ENCODE measurements at regions not wholly inside any gene's neighbourhood (a gene's known extent, or its start where the extent isn't known, plus 50 kb on each side); places are given as distances from the start of the nearest gene placed in this dataset.

- intact Hi-C loops (cut with DNase I, micrococcal nuclease): loop anchor here (5.0 to 10.0 kb wide), 2 partner anchors 274 to 441 kb away; no protein-coding TSS in a partner anchor
These were observed 247.4 kb downstream of the PTEN start for GRCh38 chr10:88110822-88111221.

GRCh38 chr10:88111294-88111693 lies 247.9 kb downstream of the PTEN start:
- no peak for TF ChIP-seq CTCF (IDR thresholded peaks at IDR 0.05)
- no peaks in the 10 kb centered on the region for H3K27me3 ChIP-seq (ENCODE audit: control insufficient read depth in 1 of 2, insufficient read depth in 2 of 2, low read length in 2 of 2)
- H3K4me1 ChIP-seq (ENCODE audit: insufficient read depth, low read length): peaks cover 19% of the 10 kb centered on the region
- ATAC-seq (ENCODE audit: poor library complexity): no peak
- no peaks in the 10 kb centered on the region for H3K9me3 ChIP-seq (ENCODE audit: control insufficient read depth in 1 of 2, insufficient read depth in 1 of 2, low read length in 2 of 2)
- Mint-ChIP-seq H3K4me1 (ENCODE audit: low read depth) (peaks cover 11% of the 10 kb centered on the region), H3K27me3 (no peaks in the 10 kb centered on the region), H3K36me3 (ENCODE audit: low read depth) (no peaks in the 10 kb centered on the region), H3K27ac (no peak overlapping the region), H3K4me3 (no peak overlapping the region), H3K9me3 (no peaks in the 10 kb centered on the region)
- POLR2A ChIA-PET: no interaction called here
- no peak for DNase-seq
- no peak overlapping the region for H3K27ac ChIP-seq (ENCODE audit: low read depth in 1 of 2, low read length in 2 of 2)
- H3K36me3 ChIP-seq (ENCODE audit: insufficient read depth, low read length): no peaks in the 10 kb centered on the region
- intact Hi-C loops (cut with DNase I, micrococcal nuclease): loop anchor here (5.0 to 10.0 kb wide), 2 partner anchors 274 to 441 kb away; no protein-coding TSS in a partner anchor
- no peak overlapping the region for H3K4me3 ChIP-seq (ENCODE audit: low read length)
- CTCF ChIA-PET: no interaction called here

More at GRCh38 chr10:88110822-88111221, 247.4 kb downstream of the PTEN start:
- Histone ChIP-seq H3K36me3 (ENCODE audit: insufficient read depth, low read length) (no peaks in the 10 kb centered on the region), H3K4me3 (ENCODE audit: low read length) (no peak overlapping the region), H3K4me1 (ENCODE audit: insufficient read depth, low read length) (peaks cover 17% of the 10 kb centered on the region), H3K27me3 (ENCODE audit: control insufficient read depth in 1 of 2, insufficient read depth in 2 of 2, low read length in 2 of 2) (no peaks in the 10 kb centered on the region), H3K27ac (ENCODE audit: low read depth in 1 of 2, low read length in 2 of 2) (no peak overlapping the region), H3K9me3 (ENCODE audit: control insufficient read depth in 1 of 2, insufficient read depth in 1 of 2, low read length in 2 of 2) (no peaks in the 10 kb centered on the region)
- CTCF ChIA-PET: no interaction called here
- DNase-seq (no peak), ATAC-seq (ENCODE audit: poor library complexity) (no peak)
- Mint-ChIP-seq H3K36me3 (ENCODE audit: low read depth) (no peaks in the 10 kb centered on the region), H3K27me3 (no peaks in the 10 kb centered on the region), H3K9me3 (no peaks in the 10 kb centered on the region), H3K27ac (no peak overlapping the region), H3K4me1 (ENCODE audit: low read depth) (peaks cover 11% of the 10 kb centered on the region), H3K4me3 (no peak overlapping the region)
- POLR2A ChIA-PET: no interaction called here
- no peak for TF ChIP-seq CTCF (IDR thresholded peaks at IDR 0.05)

- no peaks in the 10 kb centered on the region for H3K9me3 ChIP-seq (ENCODE audit: control insufficient read depth in 1 of 2, insufficient read depth in 1 of 2, low read length in 2 of 2)
- no peak overlapping the region for H3K4me3 ChIP-seq (ENCODE audit: low read length)
- no peaks in the 10 kb centered on the region for H3K27me3 ChIP-seq (ENCODE audit: control insufficient read depth in 1 of 2, insufficient read depth in 2 of 2, low read length in 2 of 2)
- H3K27me3 Mint-ChIP-seq: no peaks in the 10 kb centered on the region
- intact Hi-C loops (cut with DNase I, micrococcal nuclease): loop anchor here (5.0 to 10.0 kb wide), 2 partner anchors 272 to 439 kb away; no protein-coding TSS in a partner anchor
- H3K27ac ChIP-seq (ENCODE audit: low read depth in 1 of 2, low read length in 2 of 2): no peak overlapping the region
- no peaks in the 10 kb centered on the region for H3K36me3 ChIP-seq (ENCODE audit: insufficient read depth, low read length)
- H3K4me3 Mint-ChIP-seq: no peak overlapping the region
- no peaks in the 10 kb centered on the region for H3K9me3 Mint-ChIP-seq
- ChIA-PET POLR2A (interaction anchor here (1.5 to 3.0 kb wide), 3 partner anchors 251 to 275 kb away, joined by 3 to 15 read pairs (median 5); partner anchors contain the start of genes KLLN and PTEN), CTCF (interaction anchor here (1.1 kb wide), 1 partner anchor 22 kb away, joined by 3 read pairs; no protein-coding TSS in a partner anchor)
- DNase-seq (no peak), ATAC-seq (ENCODE audit: poor library complexity) (no peak)
- H3K36me3 Mint-ChIP-seq (ENCODE audit: low read depth): no peaks in the 10 kb centered on the region
- peaks cover 32% of the 10 kb centered on the region for H3K4me1 ChIP-seq (ENCODE audit: insufficient read depth, low read length)
- peaks cover 3% of the 10 kb centered on the region for H3K4me1 Mint-ChIP-seq (ENCODE audit: low read depth)
- no peak overlapping the region for H3K27ac Mint-ChIP-seq
- no peak for TF ChIP-seq CTCF (IDR thresholded peaks at IDR 0.05)
These were observed 249.8 kb downstream of the PTEN start for GRCh38 chr10:88113232-88113631.
